SJSA1 (cell line): ENCODE measurements at regions not wholly inside any gene's neighbourhood (a gene's known extent, or its start where the extent isn't known, plus 50 kb on each side); places are given as distances from the start of the nearest gene placed in this dataset.

Experiments
- DNase-seq, 2 experiments: peaks; one replicate each; pipeline ENCODE4 v3.0.0-alpha.2; 2015 to 2020; ENCODE audit warnings: low spot score in 2 of 2, low read depth in 1 of 2
- H3K27ac ChIP-seq: fragments of 250-450 bp; sonication (Bioruptor Pico); 2 replicates; pipeline ENCODE4 v1.5.1; 2020; ENCODE audit warnings: mild to moderate bottlenecking, moderate library complexity
- H3K27me3 ChIP-seq: fragments of 250-450 bp; sonication (Bioruptor Pico); replicated peaks from 2 replicates; pipeline ENCODE4 v1.5.1; 2020; ENCODE audit warnings: mild to moderate bottlenecking, moderate library complexity
- H3K36me3 ChIP-seq: fragments of 250-450 bp; sonication (Bioruptor Pico); 2 replicates; pipeline ENCODE4 v1.5.1; 2020; ENCODE audit warnings: mild to moderate bottlenecking
- H3K4me1 ChIP-seq: fragments of 250-450 bp; sonication (Bioruptor Pico); replicated peaks from 2 replicates; pipeline ENCODE4 v1.6.1; 2021; ENCODE audit warnings: mild to moderate bottlenecking
- H3K4me3 ChIP-seq: fragments of 250-450 bp; sonication (Bioruptor Pico); 2 replicates; pipeline ENCODE4 v1.5.1; 2020; ENCODE audit warnings: mild to moderate bottlenecking
- H3K9me3 ChIP-seq: fragments of 250-450 bp; sonication (Bioruptor Pico); replicated peaks from 2 replicates; pipeline ENCODE4 v1.5.1; 2020; ENCODE audit warnings: mild to moderate bottlenecking

GRCh38 chr15:62616746-62617145 lies 425.8 kb upstream of the TPM1 start:
- H3K4me1 ChIP-seq: peaks cover 32% of the 10 kb centered on the region
- H3K9me3 ChIP-seq: no peaks in the 10 kb centered on the region
- H3K27ac ChIP-seq: no peak overlapping the region
- no peaks in the 10 kb centered on the region for H3K27me3 ChIP-seq
- H3K4me3 ChIP-seq: no peak overlapping the region
- DNase-seq: no peak
- no peaks in the 10 kb centered on the region for H3K36me3 ChIP-seq

- Histone ChIP-seq H3K27ac (0 out of 2 replicates have a peak overlapping the region, but pooled peaks have one; percentile 57), H3K27me3 (no peaks in the 10 kb centered on the region)
- no peak for DNase-seq
Measured at GRCh38 chr15:62617741-62618140, 424.8 kb upstream of the TPM1 start.

GRCh38 chr15:62618432-62618831 lies 424.1 kb upstream of the TPM1 start:
- peak overlapping the region; percentile 57 for H3K27ac ChIP-seq
- H3K4me3 ChIP-seq: no peak overlapping the region

More at GRCh38 chr15:62617741-62618140, 424.8 kb upstream of the TPM1 start:
- no peaks in the 10 kb centered on the region for H3K9me3 ChIP-seq
- H3K4me3 ChIP-seq: no peak overlapping the region
- no peaks in the 10 kb centered on the region for H3K36me3 ChIP-seq
- H3K4me1 ChIP-seq: peaks cover 32% of the 10 kb centered on the region

GRCh38 chr15:62618846-62619504 lies 423.6 kb upstream of the TPM1 start:
- Histone ChIP-seq H3K4me1 (peaks cover 32% of the 10 kb centered on the region), H3K9me3 (no peaks in the 10 kb centered on the region), H3K4me3 (no peak overlapping the region), H3K27me3 (no peaks in the 10 kb centered on the region), H3K27ac (peak overlapping the region; percentile 57), H3K36me3 (no peaks in the 10 kb centered on the region; the same call in 1 of the 2 replicates)
- DNase-seq: peak in 1 of 2 experiments; percentile 38

More at GRCh38 chr15:62618432-62618831, 424.1 kb upstream of the TPM1 start:
- no peaks in the 10 kb centered on the region for H3K27me3 ChIP-seq
- H3K4me1 ChIP-seq: peaks cover 32% of the 10 kb centered on the region
- H3K9me3 ChIP-seq: no peaks in the 10 kb centered on the region
- peak; percentile 76 to 82 for DNase-seq
- H3K36me3 ChIP-seq: no peaks in the 10 kb centered on the region; the same call in 1 of the 2 replicates

- no peak overlapping the region for H3K4me3 ChIP-seq
- peaks cover 32% of the 10 kb centered on the region for H3K4me1 ChIP-seq
- peak in 1 of 2 experiments; percentile 56 for DNase-seq
- H3K27ac ChIP-seq: peak overlapping the region; percentile 57
- H3K36me3 ChIP-seq: no peaks in the 10 kb centered on the region; the same call in 1 of the 2 replicates
- no peaks in the 10 kb centered on the region for H3K27me3 ChIP-seq
- H3K9me3 ChIP-seq: no peaks in the 10 kb centered on the region
Measured at GRCh38 chr15:62619526-62619925, 423.0 kb upstream of the TPM1 start.

GRCh38 chr15:62622775-62623174 lies 419.8 kb upstream of the TPM1 start:
- H3K36me3 ChIP-seq: no peaks in the 10 kb centered on the region; the same call in 1 of the 2 replicates
- H3K27ac ChIP-seq: no peak overlapping the region
- no peak for DNase-seq
- H3K9me3 ChIP-seq: no peaks in the 10 kb centered on the region
- H3K27me3 ChIP-seq: no peaks in the 10 kb centered on the region
- H3K4me3 ChIP-seq: no peak overlapping the region
- peaks cover 25% of the 10 kb centered on the region for H3K4me1 ChIP-seq

GRCh38 chr15:62624547-62625378 lies 417.8 kb upstream of the TPM1 start:
- no peak for DNase-seq
- no peaks in the 10 kb centered on the region for H3K9me3 ChIP-seq
- H3K27me3 ChIP-seq: no peaks in the 10 kb centered on the region
- H3K4me1 ChIP-seq: peaks cover 5% of the 10 kb centered on the region
- no peaks in the 10 kb centered on the region; the same call in 1 of the 2 replicates for H3K36me3 ChIP-seq
- H3K4me3 ChIP-seq: no peak overlapping the region
- no peak overlapping the region for H3K27ac ChIP-seq

- no peaks in the 10 kb centered on the region for H3K9me3 ChIP-seq
- no peak for DNase-seq
- no peaks in the 10 kb centered on the region; the same call in 1 of the 2 replicates for H3K36me3 ChIP-seq
- no peaks in the 10 kb centered on the region for H3K27me3 ChIP-seq
- H3K27ac ChIP-seq: no peak overlapping the region
- no peak overlapping the region for H3K4me3 ChIP-seq
- no peaks in the 10 kb centered on the region; the same call in 1 of the 2 replicates for H3K4me1 ChIP-seq
Measured at GRCh38 chr15:62625429-62626033, 417.0 kb upstream of the TPM1 start.

- no peak for DNase-seq
- H3K9me3 ChIP-seq: no peaks in the 10 kb centered on the region
- no peak overlapping the region for H3K27ac ChIP-seq
- no peaks in the 10 kb centered on the region for H3K27me3 ChIP-seq
- H3K36me3 ChIP-seq: no peaks in the 10 kb centered on the region; the same call in 1 of the 2 replicates
- H3K4me1 ChIP-seq: no peaks in the 10 kb centered on the region; the same call in 1 of the 2 replicates
- no peak overlapping the region for H3K4me3 ChIP-seq
Measured at GRCh38 chr15:62626903-62627302, 415.6 kb upstream of the TPM1 start.

GRCh38 chr15:62631076-62631724 lies 411.3 kb upstream of the TPM1 start:
- no peaks in the 10 kb centered on the region for H3K36me3 ChIP-seq
- DNase-seq: no peak

GRCh38 chr15:62636823-62637573 lies 405.5 kb upstream of the TPM1 start:
- no peaks in the 10 kb centered on the region for H3K36me3 ChIP-seq
- no peak overlapping the region for H3K27ac ChIP-seq
- DNase-seq: no peak
- no peak overlapping the region for H3K4me3 ChIP-seq
- no peaks in the 10 kb centered on the region for H3K27me3 ChIP-seq
- H3K9me3 ChIP-seq: no peaks in the 10 kb centered on the region
- peaks cover 29% of the 10 kb centered on the region for H3K4me1 ChIP-seq

More at GRCh38 chr15:62631076-62631724, 411.3 kb upstream of the TPM1 start:
- Histone ChIP-seq H3K4me3 (no peak overlapping the region), H3K27ac (no peak overlapping the region), H3K27me3 (no peaks in the 10 kb centered on the region), H3K4me1 (no peaks in the 10 kb centered on the region), H3K9me3 (no peaks in the 10 kb centered on the region)

GRCh38 chr15:62637574-62637897 lies 405.0 kb upstream of the TPM1 start:
- no peak overlapping the region for H3K4me3 ChIP-seq
- H3K9me3 ChIP-seq: no peaks in the 10 kb centered on the region
- H3K27ac ChIP-seq: no peak overlapping the region
- H3K27me3 ChIP-seq: no peaks in the 10 kb centered on the region
- H3K36me3 ChIP-seq: no peaks in the 10 kb centered on the region
- DNase-seq: no peak
- H3K4me1 ChIP-seq: peaks cover 33% of the 10 kb centered on the region
